ENCODE measurements at regions not wholly inside any gene's neighbourhood (a gene's known extent, or its start where the extent isn't known, plus 50 kb on each side); places are given as distances from the start of the nearest gene placed in this dataset.

- TF ChIP-seq POLR2A (IDR thresholded peaks at IDR 0.05) (no peak), EP300 (IDR thresholded peaks at IDR 0.05; ENCODE audit: low read depth) (no peak), POLR2AphosphoS5 (IDR thresholded peaks at IDR 0.05) (no peak)
Measured at GRCh38 chr4:147400721-147401120, 80.2 kb upstream of the EDNRA start.
